ENCODE measurements at regions not wholly inside any gene's neighbourhood (a gene's known extent, or its start where the extent isn't known, plus 50 kb on each side); places are given as distances from the start of the nearest gene placed in this dataset.

- H3K4me2 ChIP-seq, result no peak overlapping the region
- TF ChIP-seq CTCF (IDR thresholded peaks at IDR 0.05; ENCODE audit: poor library complexity), result no peak
- TF ChIP-seq EZH2 (IDR thresholded peaks at IDR 0.05; ENCODE audit: borderline replicate concordance), result no peak
- no peak for TF ChIP-seq EZH2phosphoT487 (IDR thresholded peaks at IDR 0.05; ENCODE audit: low read depth, severe bottlenecking, unreplicated experiment)
- 69% methylated on average over 9 of the region's 9 CpGs for WGBS (ENCODE audit: low lambda C conversion rate, missing lambda C conversion rate)
Observed at GRCh38 chr10:6755781-6756460, 175.8 kb upstream of the PRKCQ start.

GRCh38 chr10:6753644-6754043 lies 173.6 kb upstream of the PRKCQ start:
- Histone ChIP-seq H3K36me3 (replicated peaks; ENCODE audit: insufficient read depth, low read depth) (no peaks in the 10 kb centered on the region), H3K27ac (no peak overlapping the region), H3K4me1 (ENCODE audit: insufficient read depth) (no peaks in the 10 kb centered on the region), H2AFZ (no peak overlapping the region), H3K9me2 (replicated peaks; ENCODE audit: insufficient read depth) (no peaks in the 10 kb centered on the region), H3K9me3 (ENCODE audit: low read depth) (no peaks in the 10 kb centered on the region), H3K4me2 (no peak overlapping the region), H3K4me3 (no peak overlapping the region), H3K79me2 (no peaks in the 10 kb centered on the region), H4K20me1 (ENCODE audit: insufficient read depth, poor library complexity, severe bottlenecking) (no peaks in the 10 kb centered on the region), H3K27me3 (no peaks in the 10 kb centered on the region)
- TF ChIP-seq CTCF (IDR thresholded peaks at IDR 0.05; ENCODE audit: poor library complexity) (no peak), EZH2 (IDR thresholded peaks at IDR 0.05; ENCODE audit: borderline replicate concordance) (no peak), EZH2phosphoT487 (IDR thresholded peaks at IDR 0.05; ENCODE audit: low read depth, severe bottlenecking, unreplicated experiment) (no peak)
- no peak for DNase-seq (ENCODE audit: low spot score)
- WGBS (ENCODE audit: low lambda C conversion rate, missing lambda C conversion rate), result 42% methylated on average over 10 of the region's 10 CpGs

More at GRCh38 chr10:6755781-6756460, 175.8 kb upstream of the PRKCQ start:
- H3K9me3 ChIP-seq (ENCODE audit: low read depth), result no peaks in the 10 kb centered on the region
- H3K4me1 ChIP-seq (ENCODE audit: insufficient read depth), result no peaks in the 10 kb centered on the region
- no peak overlapping the region for H3K27ac ChIP-seq
- H4K20me1 ChIP-seq (ENCODE audit: insufficient read depth, poor library complexity, severe bottlenecking), result no peaks in the 10 kb centered on the region
- H3K79me2 ChIP-seq, result no peaks in the 10 kb centered on the region
- H2AFZ ChIP-seq, result no peak overlapping the region
- no peaks in the 10 kb centered on the region for H3K9me2 ChIP-seq (replicated peaks; ENCODE audit: insufficient read depth)
- no peaks in the 10 kb centered on the region for H3K27me3 ChIP-seq
- H3K36me3 ChIP-seq (replicated peaks; ENCODE audit: insufficient read depth, low read depth), result no peaks in the 10 kb centered on the region
- H3K4me3 ChIP-seq, result no peak overlapping the region
- DNase-seq (ENCODE audit: low spot score), result no peak

GRCh38 chr10:6751363-6751762 lies 171.3 kb upstream of the PRKCQ start:
- DNase-seq (ENCODE audit: low spot score), result no peak
- TF ChIP-seq CTCF (IDR thresholded peaks at IDR 0.05; ENCODE audit: poor library complexity), result no peak
- TF ChIP-seq EZH2 (IDR thresholded peaks at IDR 0.05; ENCODE audit: borderline replicate concordance), result no peak
- TF ChIP-seq EZH2phosphoT487 (IDR thresholded peaks at IDR 0.05; ENCODE audit: low read depth, severe bottlenecking, unreplicated experiment), result no peak
- Histone ChIP-seq H3K9me3 (ENCODE audit: low read depth) (no peaks in the 10 kb centered on the region), H3K4me2 (no peak overlapping the region), H3K4me1 (ENCODE audit: insufficient read depth) (no peaks in the 10 kb centered on the region), H4K20me1 (ENCODE audit: insufficient read depth, poor library complexity, severe bottlenecking) (no peaks in the 10 kb centered on the region), H3K27ac (no peak overlapping the region), H2AFZ (no peak overlapping the region), H3K27me3 (no peaks in the 10 kb centered on the region), H3K36me3 (replicated peaks; ENCODE audit: insufficient read depth, low read depth) (no peaks in the 10 kb centered on the region), H3K9me2 (replicated peaks; ENCODE audit: insufficient read depth) (no peaks in the 10 kb centered on the region), H3K4me3 (no peak overlapping the region), H3K79me2 (no peaks in the 10 kb centered on the region)
- 63% methylated on average over 4 of the region's 4 CpGs for WGBS (ENCODE audit: low lambda C conversion rate, missing lambda C conversion rate)
